ENCODE measurements at regions not wholly inside any gene's neighbourhood (a gene's known extent, or its start where the extent isn't known, plus 50 kb on each side); places are given as distances from the start of the nearest gene placed in this dataset.

- Histone ChIP-seq H3K4me3 (ENCODE audit: low read depth, low read length) (no peak overlapping the region), H3K36me3 (ENCODE audit: control insufficient read depth, insufficient read depth, low read length) (no peaks in the 10 kb centered on the region), H3K27me3 (ENCODE audit: control insufficient read depth, insufficient read depth, low read length) (no peaks in the 10 kb centered on the region)
- no peak for DNase-seq (ENCODE audit: low read depth)
- no peak for TF ChIP-seq CTCF (IDR thresholded peaks at IDR 0.05; ENCODE audit: insufficient read depth, low read length, poor library complexity, severe bottlenecking)
Measured at GRCh38 chr16:17998996-17999395, 337.5 kb downstream of the NPIPA8 start.

DNA sequence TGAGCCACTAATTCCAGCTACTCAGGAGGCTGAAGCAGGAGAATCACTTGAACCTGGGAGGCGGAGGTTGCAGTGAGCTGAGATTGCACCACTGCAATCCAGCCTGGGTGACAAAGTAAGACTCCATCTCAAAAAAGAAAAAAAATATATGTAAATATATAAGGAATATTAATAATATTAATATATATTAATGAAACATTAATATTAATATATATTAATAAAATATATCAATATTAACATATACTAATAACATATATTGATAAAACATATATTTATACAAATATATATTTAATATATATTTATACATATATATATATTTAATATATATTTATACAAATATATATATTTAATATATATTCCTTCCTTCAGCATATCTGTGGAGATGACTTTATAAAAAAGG, 338.0 kb downstream of the NPIPA8 start:
- no peak overlapping the region for H3K4me3 ChIP-seq (ENCODE audit: low read depth, low read length)
- H3K36me3 ChIP-seq (ENCODE audit: control insufficient read depth, insufficient read depth, low read length), result no peaks in the 10 kb centered on the region
- H3K27me3 ChIP-seq (ENCODE audit: control insufficient read depth, insufficient read depth, low read length), result no peaks in the 10 kb centered on the region
- TF ChIP-seq CTCF (IDR thresholded peaks at IDR 0.05; ENCODE audit: insufficient read depth, low read length, poor library complexity, severe bottlenecking), result no peak
- no peak for DNase-seq (ENCODE audit: low read depth)

- DNase-seq (ENCODE audit: low read depth), result no peak
- no peak for TF ChIP-seq CTCF (IDR thresholded peaks at IDR 0.05; ENCODE audit: insufficient read depth, low read length, poor library complexity, severe bottlenecking)
- no peaks in the 10 kb centered on the region for H3K27me3 ChIP-seq (ENCODE audit: control insufficient read depth, insufficient read depth, low read length)
Measured at GRCh38 chr16:17994027-17994426, 342.5 kb downstream of the NPIPA8 start.

DNA sequence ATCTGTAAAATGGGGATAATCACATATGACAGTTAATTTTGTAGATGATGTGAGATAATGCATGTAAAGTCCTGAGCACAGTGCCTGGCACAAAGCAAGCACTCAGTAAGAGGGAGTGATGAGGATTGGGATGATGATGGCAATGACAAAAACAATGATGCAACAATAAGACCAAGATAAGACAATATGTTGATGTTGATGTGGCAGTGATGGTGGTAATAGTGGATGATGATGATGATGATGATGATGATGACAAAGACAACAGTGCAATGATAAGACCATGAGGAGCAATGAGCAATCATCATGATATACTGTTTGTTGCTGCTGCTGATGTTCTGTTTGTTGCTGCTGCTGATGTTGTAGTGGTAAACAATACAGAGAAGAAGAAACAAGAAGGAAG, 344.1 kb downstream of the NPIPA8 start:
- Histone ChIP-seq H3K36me3 (ENCODE audit: control insufficient read depth, insufficient read depth, low read length) (no peaks in the 10 kb centered on the region), H3K27me3 (ENCODE audit: control insufficient read depth, insufficient read depth, low read length) (no peaks in the 10 kb centered on the region), H3K4me3 (ENCODE audit: low read depth, low read length) (no peak overlapping the region)
- TF ChIP-seq CTCF (IDR thresholded peaks at IDR 0.05; ENCODE audit: insufficient read depth, low read length, poor library complexity, severe bottlenecking), result no peak
- DNase-seq (ENCODE audit: low read depth), result no peak

More at GRCh38 chr16:17994027-17994426, 342.5 kb downstream of the NPIPA8 start:
- H3K36me3 ChIP-seq (ENCODE audit: control insufficient read depth, insufficient read depth, low read length), result no peaks in the 10 kb centered on the region
- H3K4me3 ChIP-seq (ENCODE audit: low read depth, low read length), result no peak overlapping the region

GRCh38 chr16:17989255-17989654, 347.3 kb downstream of the NPIPA8 start:
- H3K4me3 ChIP-seq (ENCODE audit: low read depth, low read length), result no peak overlapping the region
- H3K36me3 ChIP-seq (ENCODE audit: control insufficient read depth, insufficient read depth, low read length), result no peaks in the 10 kb centered on the region
- TF ChIP-seq CTCF (IDR thresholded peaks at IDR 0.05; ENCODE audit: insufficient read depth, low read length, poor library complexity, severe bottlenecking), result no peak
- H3K27me3 ChIP-seq (ENCODE audit: control insufficient read depth, insufficient read depth, low read length), result no peaks in the 10 kb centered on the region
- DNase-seq (ENCODE audit: low read depth), result no peak

DNA sequence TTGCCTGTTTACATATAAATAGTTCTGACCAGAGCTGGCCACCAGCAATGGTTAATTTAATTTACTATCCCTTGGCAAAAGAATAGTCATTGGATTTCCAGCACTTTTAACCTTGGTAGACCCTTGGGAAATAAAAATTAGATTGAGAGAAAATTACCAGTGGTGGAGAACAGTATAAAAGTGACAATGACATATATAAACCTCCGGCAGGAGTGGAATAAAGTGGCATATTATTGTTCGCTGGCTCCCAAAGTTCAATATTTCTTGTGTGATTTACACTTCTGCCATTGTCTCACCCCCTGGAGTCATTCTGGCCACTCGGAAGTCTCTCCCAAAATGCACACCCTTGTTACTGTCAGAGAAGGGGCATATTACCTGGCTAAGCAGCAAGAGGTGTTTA, 347.7 kb downstream of the NPIPA8 start:
- Histone ChIP-seq H3K36me3 (ENCODE audit: control insufficient read depth, insufficient read depth, low read length) (no peaks in the 10 kb centered on the region), H3K4me3 (ENCODE audit: low read depth, low read length) (no peak overlapping the region), H3K27me3 (ENCODE audit: control insufficient read depth, insufficient read depth, low read length) (no peaks in the 10 kb centered on the region)
- no peak for DNase-seq (ENCODE audit: low read depth)
- TF ChIP-seq CTCF (IDR thresholded peaks at IDR 0.05; ENCODE audit: insufficient read depth, low read length, poor library complexity, severe bottlenecking), result no peak
